ENCODE measurements at regions not wholly inside any gene's neighbourhood (a gene's known extent, or its start where the extent isn't known, plus 50 kb on each side); places are given as distances from the start of the nearest gene placed in this dataset.
"Not testable (repeated sequence)": the region's sequence is repeated elsewhere in the genome, so short reads cannot be mapped to it uniquely, and the experiment has no call there.

GRCh38 chr4:141347684-141348083, 127.0 kb downstream of the ZNF330 start:
- no peak for FAIRE-seq

GRCh38 chr4:141348125-141348524, 127.4 kb downstream of the ZNF330 start:
- no peak for FAIRE-seq

GRCh38 chr4:141348573-141348972, 127.9 kb downstream of the ZNF330 start:
- no peak for FAIRE-seq

GRCh38 chr4:141349236-141349635, 128.5 kb downstream of the ZNF330 start:
- FAIRE-seq = no peak

GRCh38 chr4:141350122-141350905, 129.6 kb downstream of the ZNF330 start:
- no peak for FAIRE-seq

- no peak for FAIRE-seq
Measured at GRCh38 chr4:141352331-141352730, 131.6 kb downstream of the ZNF330 start.

GRCh38 chr4:141352909-141353525, 132.3 kb downstream of the ZNF330 start:
- FAIRE-seq = no peak

GRCh38 chr4:141356321-141356962, 135.7 kb downstream of the ZNF330 start:
- no peak for FAIRE-seq

- FAIRE-seq = no peak
Measured at GRCh38 chr4:141356963-141357335, 136.3 kb downstream of the ZNF330 start.

- not testable (repeated sequence) for FAIRE-seq
Measured at GRCh38 chr4:141368241-141368640, 147.5 kb downstream of the ZNF330 start.

GRCh38 chr4:141371206-141371605, 150.5 kb downstream of the ZNF330 start:
- FAIRE-seq = no peak

- FAIRE-seq = no peak
Measured at GRCh38 chr4:141375855-141376254, 155.2 kb downstream of the ZNF330 start.

- FAIRE-seq = no peak
Measured at GRCh38 chr4:141376769-141377168, 156.1 kb downstream of the ZNF330 start.

- FAIRE-seq = no peak
Measured at GRCh38 chr4:141387299-141387698, 166.6 kb downstream of the ZNF330 start.

- FAIRE-seq = no peak
Measured at GRCh38 chr4:141388481-141388880, 167.8 kb downstream of the ZNF330 start.

GRCh38 chr4:141389649-141390048, 169.0 kb downstream of the ZNF330 start:
- no peak for FAIRE-seq

GRCh38 chr4:141390571-141390970, 169.9 kb downstream of the ZNF330 start:
- FAIRE-seq = no peak

GRCh38 chr4:141391293-141391692, 170.6 kb downstream of the ZNF330 start:
- no peak for FAIRE-seq

GRCh38 chr4:141391771-141392170, 171.1 kb downstream of the ZNF330 start:
- no peak for FAIRE-seq

GRCh38 chr4:141395246-141395830, 174.6 kb downstream of the ZNF330 start:
- FAIRE-seq = no peak

- FAIRE-seq = no peak
Measured at GRCh38 chr4:141395919-141396318, 175.2 kb downstream of the ZNF330 start.

GRCh38 chr4:141402712-141403111, 182.0 kb downstream of the ZNF330 start:
- FAIRE-seq = no peak

- FAIRE-seq = no peak
Measured at GRCh38 chr4:141403782-141404181, 183.1 kb downstream of the ZNF330 start.

- FAIRE-seq = no peak
Measured at GRCh38 chr4:141406237-141406636, 185.5 kb downstream of the ZNF330 start.
